PC-3 (cell line): ENCODE measurements at regions not wholly inside any gene's neighbourhood (a gene's known extent, or its start where the extent isn't known, plus 50 kb on each side); places are given as distances from the start of the nearest gene placed in this dataset.

Experiments used
- EZH2 ChIP-seq: fragments of 300-600 bp; sonication (generic); IDR thresholded peaks from one replicate; pipeline ENCODE4 v1.6.1; 2017; ENCODE audit warnings: antibody characterized with exemption, mild to moderate bottlenecking, low read length; ENCODE audit not compliant: unreplicated experiment
- EZH2phosphoT487 ChIP-seq: fragments of 300-600 bp; sonication (generic); IDR thresholded peaks from 2 replicates; pipeline ENCODE4 v1.6.1; 2018; ENCODE audit warnings: mild to moderate bottlenecking, antibody characterized with exemption, low read length, borderline replicate concordance
- TF ChIP-seq, protein P1 (sequence below): fragments of 300-600 bp; sonication (generic); conservative IDR thresholded peaks from 2 replicates; pipeline ENCODE4 v1.5.1; 2017; ENCODE audit warnings: antibody characterized with exemption, low read depth, mild to moderate bottlenecking, low read length

GRCh38 chr22:44588348-44588747 lies 90.3 kb upstream of the RTL6 start:
- TF ChIP-seq, protein P1, sequence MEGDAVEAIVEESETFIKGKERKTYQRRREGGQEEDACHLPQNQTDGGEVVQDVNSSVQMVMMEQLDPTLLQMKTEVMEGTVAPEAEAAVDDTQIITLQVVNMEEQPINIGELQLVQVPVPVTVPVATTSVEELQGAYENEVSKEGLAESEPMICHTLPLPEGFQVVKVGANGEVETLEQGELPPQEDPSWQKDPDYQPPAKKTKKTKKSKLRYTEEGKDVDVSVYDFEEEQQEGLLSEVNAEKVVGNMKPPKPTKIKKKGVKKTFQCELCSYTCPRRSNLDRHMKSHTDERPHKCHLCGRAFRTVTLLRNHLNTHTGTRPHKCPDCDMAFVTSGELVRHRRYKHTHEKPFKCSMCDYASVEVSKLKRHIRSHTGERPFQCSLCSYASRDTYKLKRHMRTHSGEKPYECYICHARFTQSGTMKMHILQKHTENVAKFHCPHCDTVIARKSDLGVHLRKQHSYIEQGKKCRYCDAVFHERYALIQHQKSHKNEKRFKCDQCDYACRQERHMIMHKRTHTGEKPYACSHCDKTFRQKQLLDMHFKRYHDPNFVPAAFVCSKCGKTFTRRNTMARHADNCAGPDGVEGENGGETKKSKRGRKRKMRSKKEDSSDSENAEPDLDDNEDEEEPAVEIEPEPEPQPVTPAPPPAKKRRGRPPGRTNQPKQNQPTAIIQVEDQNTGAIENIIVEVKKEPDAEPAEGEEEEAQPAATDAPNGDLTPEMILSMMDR: no peak
- TF ChIP-seq EZH2: no peak
- TF ChIP-seq EZH2phosphoT487: no peak
